ENCODE measurements at regions not wholly inside any gene's neighbourhood (a gene's known extent, or its start where the extent isn't known, plus 50 kb on each side); places are given as distances from the start of the nearest gene placed in this dataset.

GRCh38 chr5:159638954-159639559 lies 277.2 kb upstream of the ADRA1B start (continued):
- TF ChIP-seq ELK3 (CRISPR knock-in tag; IDR thresholded peaks at IDR 0.05) (no peak), JUNB (CRISPR knock-in tag; conservative IDR thresholded peaks at IDR 0.05) (no peak), BRD9 (IDR thresholded peaks at IDR 0.05; ENCODE audit: low read depth, partially characterized antibody) (no peak), NCOA4 (IDR thresholded peaks at IDR 0.05; ENCODE audit: partially characterized antibody) (no peak), POLR3A (IDR thresholded peaks at IDR 0.05; ENCODE audit: borderline replicate concordance, extremely low read depth, insufficient read depth, insufficient read length) (no peak), SMAD4 (CRISPR knock-in tag; conservative IDR thresholded peaks at IDR 0.05) (peak; percentile 82), HOXB6 (CRISPR knock-in tag; IDR thresholded peaks at IDR 0.05; ENCODE audit: borderline replicate concordance) (no peak), ELF1 (tag; IDR thresholded peaks at IDR 0.05) (peak; percentile 57; the same call in 1 of the 2 replicates), RNF219 (CRISPR knock-in tag; IDR thresholded peaks at IDR 0.05) (no peak), PHF8 (IDR thresholded peaks at IDR 0.05; ENCODE audit: borderline replicate concordance, low read length) (no peak), ZNF436 (CRISPR knock-in tag; IDR thresholded peaks at IDR 0.05) (no peak), MEF2A (IDR thresholded peaks at IDR 0.05; ENCODE audit: control insufficient read depth, low read depth, low read length) (no peak), KDM5B (IDR thresholded peaks at IDR 0.05; ENCODE audit: insufficient replicate concordance, low read depth, low read length) (no peak), ZNF23 (CRISPR knock-in tag; IDR thresholded peaks at IDR 0.05) (no peak), ID3 (CRISPR knock-in tag; IDR thresholded peaks at IDR 0.05) (no peak), ID3 (tag; IDR thresholded peaks at IDR 0.05) (no peak), SRSF9 (IDR thresholded peaks at IDR 0.05; ENCODE audit: borderline replicate concordance, low read depth, low read length) (no peak), PHTF2 (CRISPR knock-in tag; IDR thresholded peaks at IDR 0.05) (no peak), STAT6 (CRISPR knock-in tag; IDR thresholded peaks at IDR 0.05) (no peak)
